K562 (cell line): ENCODE measurements at regions not wholly inside any gene's neighbourhood (a gene's known extent, or its start where the extent isn't known, plus 50 kb on each side); places are given as distances from the start of the nearest gene placed in this dataset.

ENCODE experiments used
- ATAC-seq: fragments of 200-7000 bp; cut with Tn5 transposase; 3 replicates; pipeline ENCODE4 v1.9.1; 2020; ENCODE audit warnings: moderate library complexity
- BruUV-seq: library from RNA; stranded (reverse); fragments of 400-500 nt; replicated peaks from 2 replicates; lab custom pipeline; 2021; lab: Mats Ljungman, UMichigan
- CTCF ChIA-PET: fragments of 300-600 bp; formaldehyde crosslinking; extraction: SDS; loops from one replicate; lab custom pipeline; 2021; ENCODE audit warnings: low intra/inter-chr PET ratio; lab: Yijun Ruan, JAX
- POLR2A ChIA-PET: fragments of 300-600, 350-650 bp; sonication (Branson Sonifier 250); formaldehyde crosslinking; extraction: SDS; loops from one replicate; lab custom pipeline; 2021; ENCODE audit warnings: antibody characterized with exemption, inconsistent platforms; lab: Yijun Ruan, JAX
- DNase-seq, 4 experiments: peaks; one replicate each; pipeline versions ENCODE4 v3.0.0 to v3.0.0-alpha.2; 2011 to 2018; ENCODE audit warnings: low spot score in 3 of 4, mixed read lengths in 3 of 4; ENCODE audit errors: extremely low read depth in 1 of 4
- FAIRE-seq: peaks from 2 replicates; lab custom pipeline; 2011; peaks lifted over from hg19 to GRCh38; lab: Jason Lieb, UNC
- H2AFZ ChIP-seq: 2 replicates; pipeline ENCODE4 v1.6.0; 2011; ENCODE audit warnings: low read depth, low read length, control low read depth, inconsistent platforms
- H3K27ac ChIP-seq: fragments of 200-600 bp; 3 replicates; pipeline ENCODE4 v1.8.0; 2011; ENCODE audit warnings: low read depth, mild to moderate bottlenecking, control low read depth, inconsistent platforms, low read length, moderate library complexity, mixed read lengths; ENCODE audit errors: extremely low read depth
- H3K27me3 ChIP-seq, 2 experiments: fragments of 300-600 bp in 1 of 2; 2 replicates in 1 of 2; 3 replicates in 1 of 2; pipeline versions ENCODE4 v1.6.0 to v1.8.0; 2011; ENCODE audit warnings: inconsistent platforms in 2 of 2, low read length in 2 of 2, mild to moderate bottlenecking in 1 of 2, mixed read lengths in 1 of 2, moderate library complexity in 1 of 2; ENCODE audit not compliant: control insufficient read depth in 2 of 2, insufficient read depth in 2 of 2
- H3K36me3 ChIP-seq: fragments of 300-600 bp; 3 replicates; pipeline ENCODE4 v1.8.0; 2011; ENCODE audit warnings: mild to moderate bottlenecking, low read length, inconsistent platforms; ENCODE audit not compliant: control insufficient read depth, insufficient read depth
- H3K4me1 ChIP-seq, 2 experiments: fragments of 200-600 bp in 1 of 2; replicated peaks in 1 of 2; 2 replicates in 1 of 2; 3 replicates in 1 of 2; pipeline versions ENCODE4 v1.5.1 to v1.8.0; 2011; ENCODE audit warnings: inconsistent platforms in 2 of 2, low read length in 2 of 2, mild to moderate bottlenecking in 1 of 2, mixed read lengths in 1 of 2, moderate library complexity in 1 of 2; ENCODE audit not compliant: control insufficient read depth in 2 of 2, insufficient read depth in 2 of 2
- H3K4me2 ChIP-seq: 2 replicates; pipeline ENCODE4 v1.6.1; 2011; ENCODE audit warnings: low read length, control low read depth, inconsistent platforms, mixed read lengths; ENCODE audit not compliant: insufficient read depth
- H3K4me3 ChIP-seq: fragments of 200-600 bp; sonication (generic), shearing (Covaris generic); 2 replicates; pipeline ENCODE4 v1.5.1; 2016; ENCODE audit warnings: control low read depth, inconsistent platforms
- H3K79me2 ChIP-seq: fragments of 200-600 bp; 3 replicates; pipeline ENCODE4 v1.8.0; 2011; ENCODE audit warnings: low read length, inconsistent platforms; ENCODE audit not compliant: control insufficient read depth, insufficient read depth
- H3K9ac ChIP-seq, 2 experiments: 2 replicates each; pipeline versions ENCODE4 v1.6.0 to v1.6.1; 2011; ENCODE audit warnings: low read depth in 2 of 2, low read length in 2 of 2, control low read depth in 1 of 2, inconsistent platforms in 1 of 2, mild to moderate bottlenecking in 1 of 2, mixed read lengths in 1 of 2; ENCODE audit not compliant: insufficient read depth in 1 of 2
- H3K9me1 ChIP-seq: one replicate; pipeline ENCODE4 v1.6.0; 2011; ENCODE audit warnings: inconsistent platforms, mild to moderate bottlenecking, low read length, moderate library complexity; ENCODE audit not compliant: control insufficient read depth, insufficient read depth
- H3K9me3 ChIP-seq: replicated peaks from 2 replicates; pipeline ENCODE4 v1.5.1; 2011; ENCODE audit warnings: low read depth, low read length, inconsistent platforms; ENCODE audit not compliant: control insufficient read depth, insufficient read depth
- H4K20me1 ChIP-seq: replicated peaks from 2 replicates; pipeline ENCODE4 v1.6.1; 2011; ENCODE audit warnings: low read length, inconsistent platforms, mixed read lengths; ENCODE audit not compliant: control insufficient read depth, insufficient read depth
- ETV5 ChIP-seq: sonication (generic); formaldehyde crosslinking; IDR thresholded peaks from 2 replicates; pipeline ENCODE4 v1.4.0; 2020; ENCODE audit warnings: low read depth, mild to moderate bottlenecking, missing genetic modification reagents
- ILF3 ChIP-seq: fragments of 450-650 bp; IDR thresholded peaks from 2 replicates; pipeline ENCODE4 v1.6.1; 2018; ENCODE audit warnings: antibody characterized with exemption, mild to moderate bottlenecking, moderate library complexity, borderline replicate concordance
- RFX1 ChIP-seq: fragments of 450-650 bp; IDR thresholded peaks from 2 replicates; pipeline ENCODE4 v1.6.1; 2016; ENCODE audit warnings: mild to moderate bottlenecking, moderate library complexity
- SP1 ChIP-seq: sonication (generic); formaldehyde crosslinking; IDR thresholded peaks from 2 replicates; pipeline ENCODE4 v1.8.1; 2022; ENCODE audit warnings: mild to moderate bottlenecking, missing genetic modification reagents
- SRF ChIP-seq, 2 experiments: fragments of 250-450, 450-650 bp in 1 of 2; sonication (Bioruptor Pico) in 1 of 2; sonication (generic) in 1 of 2; formaldehyde crosslinking; IDR thresholded peaks; 2 replicates each; pipeline versions ENCODE4 v1.5.0 to v1.5.1; 2020 to 2022; ENCODE audit warnings: mild to moderate bottlenecking in 1 of 2, missing genetic modification reagents in 1 of 2
- TFE3 ChIP-seq: fragments of 450-650 bp; formaldehyde crosslinking; IDR thresholded peaks from 2 replicates; pipeline ENCODE4 v1.4.0; 2020; ENCODE audit warnings: mild to moderate bottlenecking, mixed read lengths
- ZNF561 ChIP-seq: fragments of 450-650 bp; formaldehyde crosslinking; conservative IDR thresholded peaks from 2 replicates; pipeline ENCODE4 v1.4.0; 2020; ENCODE audit warnings: mild to moderate bottlenecking, moderate library complexity
- WGBS: fragments of 100-300 bp; shearing (Covaris generic); methylation state at CpG from one replicate; pipeline ENCODE4 v1.1.6; 2016; ENCODE audit warnings: low coverage, mixed read lengths; ENCODE audit not compliant: insufficient coverage; ENCODE audit errors: missing lambda C conversion rate; 5-methylcytosine and 5-hydroxymethylcytosine counted together
- in situ Hi-C: fragments of 300-500 bp; cut with MboI; formaldehyde crosslinking; loops from 4 replicates; pipeline ENCODE4 v1.15.0; 2018; ENCODE audit warnings: inconsistent platforms, mixed read lengths
- intact Hi-C: fragments of 100-400 bp; cut with micrococcal nuclease; formaldehyde crosslinking; loops from 2 replicates; pipeline ENCODE4 v1.14.2; 2022

GRCh38 chr7:119223930-119224329, 999.4 kb downstream of the ANKRD7 start:
- no peaks in the 10 kb centered on the region for H3K27me3 ChIP-seq
- H3K4me3 ChIP-seq = no peak overlapping the region
- 0% methylated on average over 2 of the region's 2 CpGs for WGBS
- ChIA-PET CTCF (no interaction called here), POLR2A (no interaction called here)
- DNase-seq = no peak
- no peaks in the 10 kb centered on the region for H3K79me2 ChIP-seq
- no peak for FAIRE-seq
- H3K36me3 ChIP-seq = no peaks in the 10 kb centered on the region
- H3K9me1 ChIP-seq = no peaks in the 10 kb centered on the region
- BruUV-seq = no TSS peak
- TF ChIP-seq ETV5 (CRISPR knock-in tag) (no peak), SRF (CRISPR knock-in tag; IDR thresholded peaks at IDR 0.05) (no peak), ZNF561 (CRISPR knock-in tag) (no peak), ILF3 (no peak), RFX1 (no peak), SP1 (no peak), TFE3 (CRISPR knock-in tag) (no peak)
- no peak overlapping the region for H3K27ac ChIP-seq
- H2AFZ ChIP-seq = no peak overlapping the region
- H3K9me3 ChIP-seq = peaks cover 4% of the 10 kb centered on the region
- no peak overlapping the region for H3K4me2 ChIP-seq
- intact Hi-C loops (no loop called here), in situ Hi-C loops (no loop called here)
- no peak for ATAC-seq
- H3K9ac ChIP-seq = no peak overlapping the region
- H3K4me1 ChIP-seq = no peaks in the 10 kb centered on the region
- no peaks in the 10 kb centered on the region for H4K20me1 ChIP-seq
